ENCODE measurements at regions not wholly inside any gene's neighbourhood (a gene's known extent, or its start where the extent isn't known, plus 50 kb on each side); places are given as distances from the start of the nearest gene placed in this dataset.
A peak's percentile ranks its signal among the peaks of the same experiment; 100 is the strongest.

- Histone ChIP-seq H3K9me3 (ENCODE audit: control insufficient read depth in 2 of 3, insufficient read depth in 1 of 3, low read length in 3 of 3) (no peaks in the 10 kb centered on the region), H3K9ac (ENCODE audit: low read length in 3 of 3) (no peak overlapping the region), H3K36me3 (ENCODE audit: control insufficient read depth in 2 of 3, insufficient read depth in 3 of 3, low read length in 3 of 3) (no peaks in the 10 kb centered on the region), H3K27me3 (ENCODE audit: control insufficient read depth, insufficient read depth, low read length) (no peaks in the 10 kb centered on the region), H3K4me1 (ENCODE audit: control insufficient read depth in 2 of 3, insufficient read depth in 2 of 3, low read depth in 1 of 3, low read length in 3 of 3) (peaks cover 0 to 6% (median 2%) of the 10 kb centered on the region in 3 donors), H3K4me3 (ENCODE audit: low read length in 3 of 3) (no peak overlapping the region), H3K27ac (ENCODE audit: low read depth in 2 of 2, low read length in 2 of 2) (no peak overlapping the region)
- FAIRE-seq (no peak), DNase-seq (peak in 4 of 5 donors; percentile 49 to 87 (median 75))
- TF ChIP-seq CTCF (IDR thresholded peaks at IDR 0.05; ENCODE audit: borderline replicate concordance, extremely low read depth, insufficient read depth): no peak
- intact Hi-C loops (cut with DNase I): no loop called here
Observed at GRCh38 chr6:137697267-137697938, 169.7 kb upstream of the TNFAIP3 start.

- FAIRE-seq: no peak
- Histone ChIP-seq H3K36me3 (ENCODE audit: control insufficient read depth in 2 of 3, insufficient read depth in 3 of 3, low read length in 3 of 3) (no peaks in the 10 kb centered on the region), H3K4me1 (ENCODE audit: control insufficient read depth in 2 of 3, insufficient read depth in 2 of 3, low read depth in 1 of 3, low read length in 3 of 3) (peaks cover 0 to 6% (median 2%) of the 10 kb centered on the region in 3 donors), H3K27ac (ENCODE audit: low read depth in 2 of 2, low read length in 2 of 2) (no peak overlapping the region), H3K9ac (ENCODE audit: low read length in 3 of 3) (no peak overlapping the region), H3K9me3 (ENCODE audit: control insufficient read depth in 2 of 3, insufficient read depth in 1 of 3, low read length in 3 of 3) (no peaks in the 10 kb centered on the region), H3K27me3 (ENCODE audit: control insufficient read depth, insufficient read depth, low read length) (no peaks in the 10 kb centered on the region), H3K4me3 (ENCODE audit: low read length in 3 of 3) (no peak overlapping the region)
- no peak for DNase-seq
- TF ChIP-seq CTCF (IDR thresholded peaks at IDR 0.05; ENCODE audit: borderline replicate concordance, extremely low read depth, insufficient read depth): no peak
- intact Hi-C loops (cut with DNase I): no loop called here
Observed at GRCh38 chr6:137698636-137699030, 168.4 kb upstream of the TNFAIP3 start.

- TF ChIP-seq CTCF (IDR thresholded peaks at IDR 0.05; ENCODE audit: borderline replicate concordance, extremely low read depth, insufficient read depth): no peak
- H3K4me1 ChIP-seq (ENCODE audit: control insufficient read depth in 2 of 3, insufficient read depth in 2 of 3, low read depth in 1 of 3, low read length in 3 of 3): peaks cover 0 to 6% (median 2%) of the 10 kb centered on the region in 3 donors
- H3K4me3 ChIP-seq (ENCODE audit: low read length in 3 of 3): no peak overlapping the region
- FAIRE-seq: no peak
- no peaks in the 10 kb centered on the region for H3K27me3 ChIP-seq (ENCODE audit: control insufficient read depth, insufficient read depth, low read length)
- intact Hi-C loops (cut with DNase I): no loop called here
- no peaks in the 10 kb centered on the region for H3K9me3 ChIP-seq (ENCODE audit: control insufficient read depth in 2 of 3, insufficient read depth in 1 of 3, low read length in 3 of 3)
- H3K27ac ChIP-seq (ENCODE audit: low read depth in 2 of 2, low read length in 2 of 2): no peak overlapping the region
- H3K9ac ChIP-seq (ENCODE audit: low read length in 3 of 3): no peak overlapping the region
- no peaks in the 10 kb centered on the region for H3K36me3 ChIP-seq (ENCODE audit: control insufficient read depth in 2 of 3, insufficient read depth in 3 of 3, low read length in 3 of 3)
- DNase-seq: no peak
Observed at GRCh38 chr6:137699031-137699683, 167.9 kb upstream of the TNFAIP3 start.
